ENCODE measurements at regions not wholly inside any gene's neighbourhood (a gene's known extent, or its start where the extent isn't known, plus 50 kb on each side); places are given as distances from the start of the nearest gene placed in this dataset.

DNA sequence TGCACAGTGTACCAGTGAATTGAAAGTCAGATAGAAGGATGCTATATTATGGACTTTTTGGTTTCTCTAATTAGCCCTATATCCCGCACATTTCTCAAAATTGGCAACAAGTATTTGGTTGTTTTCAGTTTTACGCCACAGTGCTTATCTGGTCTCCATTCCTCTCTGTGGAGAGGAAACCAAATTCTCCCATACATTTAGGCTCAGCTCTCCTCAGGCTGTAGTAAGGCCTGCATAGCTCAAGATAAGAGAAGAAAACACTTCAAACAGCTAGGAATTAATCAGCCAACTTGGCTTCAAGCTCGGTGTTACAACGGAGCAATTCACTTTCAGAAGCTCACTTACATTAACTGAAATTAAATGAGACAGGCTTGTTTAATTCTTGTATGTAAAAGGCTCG, 263.2 kb downstream of the PDHA2 start:
- Histone ChIP-seq H3K4me1 (ENCODE audit: insufficient read depth, low read length, poor library complexity, severe bottlenecking) (no peaks in the 10 kb centered on the region), H3K4me3 (ENCODE audit: low read depth, low read length, poor library complexity, severe bottlenecking) (no peak overlapping the region), H4K20me1 (ENCODE audit: insufficient read depth, low read length) (no peaks in the 10 kb centered on the region), H3K79me2 (ENCODE audit: insufficient read depth, low read depth, low read length) (no peaks in the 10 kb centered on the region), H3K4me2 (ENCODE audit: low read length) (no peak overlapping the region), H3K9me3 (ENCODE audit: low read length) (no peaks in the 10 kb centered on the region), H2AFZ (ENCODE audit: low read length) (no peak overlapping the region), H3K9me2 (ENCODE audit: insufficient read depth, low read length) (no peaks in the 10 kb centered on the region), H3K27ac (ENCODE audit: low read depth, low read length, poor library complexity, severe bottlenecking) (no peak overlapping the region), H3K36me3 (ENCODE audit: insufficient read depth, low read length) (no peaks in the 10 kb centered on the region)
- ChIA-PET CTCF (ENCODE audit: unreplicated experiment) (no interaction called here), POLR2A (no interaction called here)
- DNase-seq (ENCODE audit: low spot score): no peak
- intact Hi-C loops (cut with micrococcal nuclease; ENCODE audit: unreplicated experiment): no loop called here
- BruUV-seq (replicated peaks): no TSS peak
- TF ChIP-seq EZH2phosphoT487 (IDR thresholded peaks at IDR 0.05; ENCODE audit: borderline replicate concordance, low read depth, low read length): no peak
- TF ChIP-seq, protein P1, sequence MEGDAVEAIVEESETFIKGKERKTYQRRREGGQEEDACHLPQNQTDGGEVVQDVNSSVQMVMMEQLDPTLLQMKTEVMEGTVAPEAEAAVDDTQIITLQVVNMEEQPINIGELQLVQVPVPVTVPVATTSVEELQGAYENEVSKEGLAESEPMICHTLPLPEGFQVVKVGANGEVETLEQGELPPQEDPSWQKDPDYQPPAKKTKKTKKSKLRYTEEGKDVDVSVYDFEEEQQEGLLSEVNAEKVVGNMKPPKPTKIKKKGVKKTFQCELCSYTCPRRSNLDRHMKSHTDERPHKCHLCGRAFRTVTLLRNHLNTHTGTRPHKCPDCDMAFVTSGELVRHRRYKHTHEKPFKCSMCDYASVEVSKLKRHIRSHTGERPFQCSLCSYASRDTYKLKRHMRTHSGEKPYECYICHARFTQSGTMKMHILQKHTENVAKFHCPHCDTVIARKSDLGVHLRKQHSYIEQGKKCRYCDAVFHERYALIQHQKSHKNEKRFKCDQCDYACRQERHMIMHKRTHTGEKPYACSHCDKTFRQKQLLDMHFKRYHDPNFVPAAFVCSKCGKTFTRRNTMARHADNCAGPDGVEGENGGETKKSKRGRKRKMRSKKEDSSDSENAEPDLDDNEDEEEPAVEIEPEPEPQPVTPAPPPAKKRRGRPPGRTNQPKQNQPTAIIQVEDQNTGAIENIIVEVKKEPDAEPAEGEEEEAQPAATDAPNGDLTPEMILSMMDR (conservative IDR thresholded peaks at IDR 0.05; ENCODE audit: low read length): no peak

DNA sequence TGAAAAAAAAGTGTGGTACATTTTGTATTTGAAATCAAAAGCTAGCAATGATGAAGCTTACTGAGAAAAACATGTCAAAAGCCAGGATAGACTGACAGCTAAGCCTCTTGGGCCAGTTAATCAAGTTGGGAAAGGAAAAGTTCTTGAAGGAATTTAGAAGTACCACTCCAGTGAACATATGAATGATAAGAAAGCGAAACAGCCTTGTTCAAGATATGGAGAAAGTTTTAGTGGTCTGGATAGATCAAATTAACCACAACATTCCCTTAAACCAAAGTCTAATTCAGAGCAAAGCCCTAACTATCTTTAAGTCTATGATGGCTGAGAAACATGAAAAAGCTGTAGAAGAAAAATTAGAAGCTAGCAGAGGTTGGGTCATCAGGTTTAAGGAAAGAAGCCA, 268.3 kb downstream of the PDHA2 start:
- Histone ChIP-seq H2AFZ (ENCODE audit: low read length) (no peak overlapping the region), H3K9me3 (ENCODE audit: low read length) (no peaks in the 10 kb centered on the region), H3K27ac (ENCODE audit: low read depth, low read length, poor library complexity, severe bottlenecking) (no peak overlapping the region), H3K79me2 (ENCODE audit: insufficient read depth, low read depth, low read length) (no peaks in the 10 kb centered on the region), H3K4me2 (ENCODE audit: low read length) (no peak overlapping the region), H3K4me3 (ENCODE audit: low read depth, low read length, poor library complexity, severe bottlenecking) (no peak overlapping the region), H4K20me1 (ENCODE audit: insufficient read depth, low read length) (no peaks in the 10 kb centered on the region), H3K9me2 (ENCODE audit: insufficient read depth, low read length) (no peaks in the 10 kb centered on the region), H3K36me3 (ENCODE audit: insufficient read depth, low read length) (no peaks in the 10 kb centered on the region), H3K4me1 (ENCODE audit: insufficient read depth, low read length, poor library complexity, severe bottlenecking) (no peaks in the 10 kb centered on the region)
- DNase-seq (ENCODE audit: low spot score): no peak
- ChIA-PET POLR2A (interaction anchor here (1.2 kb wide), 1 partner anchor 10 kb away, joined by 3 read pairs; no protein-coding TSS in a partner anchor), CTCF (ENCODE audit: unreplicated experiment) (no interaction called here)
- BruUV-seq (replicated peaks): no TSS peak
- no peak for TF ChIP-seq EZH2phosphoT487 (IDR thresholded peaks at IDR 0.05; ENCODE audit: borderline replicate concordance, low read depth, low read length)
- TF ChIP-seq, protein P1 (conservative IDR thresholded peaks at IDR 0.05; ENCODE audit: low read length): no peak
- intact Hi-C loops (cut with micrococcal nuclease; ENCODE audit: unreplicated experiment): no loop called here

DNA sequence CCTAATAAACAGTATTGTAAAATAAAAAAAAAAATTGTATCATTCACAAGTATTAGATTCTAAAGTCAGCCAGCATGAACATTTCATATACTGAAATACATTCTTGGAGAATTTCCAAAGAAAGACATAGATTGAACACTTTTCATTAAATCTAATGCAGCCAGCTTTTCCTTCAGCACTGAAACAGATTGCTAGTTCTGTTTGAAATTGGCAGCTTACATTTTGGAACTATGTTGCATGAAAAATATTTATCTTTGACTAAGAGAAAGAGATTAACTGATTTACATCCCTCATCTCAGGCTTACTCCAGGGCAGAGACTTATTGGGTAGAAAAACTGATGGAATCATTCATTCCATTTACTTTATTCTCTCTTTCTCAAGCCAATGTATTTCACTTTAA, 272.7 kb downstream of the PDHA2 start:
- no peaks in the 10 kb centered on the region for H4K20me1 ChIP-seq (ENCODE audit: insufficient read depth, low read length)
- TF ChIP-seq EZH2phosphoT487 (IDR thresholded peaks at IDR 0.05; ENCODE audit: borderline replicate concordance, low read depth, low read length): no peak
- TF ChIP-seq, protein P1 (conservative IDR thresholded peaks at IDR 0.05; ENCODE audit: low read length): no peak
- no peak overlapping the region for H3K4me3 ChIP-seq (ENCODE audit: low read depth, low read length, poor library complexity, severe bottlenecking)
- BruUV-seq (replicated peaks): no TSS peak
- intact Hi-C loops (cut with micrococcal nuclease; ENCODE audit: unreplicated experiment): no loop called here
- H3K9me3 ChIP-seq (ENCODE audit: low read length): no peaks in the 10 kb centered on the region
- no peaks in the 10 kb centered on the region for H3K79me2 ChIP-seq (ENCODE audit: insufficient read depth, low read depth, low read length)
- H3K27ac ChIP-seq (ENCODE audit: low read depth, low read length, poor library complexity, severe bottlenecking): no peak overlapping the region
- H3K36me3 ChIP-seq (ENCODE audit: insufficient read depth, low read length): no peaks in the 10 kb centered on the region
- POLR2A ChIA-PET: no interaction called here
- no peaks in the 10 kb centered on the region for H3K4me1 ChIP-seq (ENCODE audit: insufficient read depth, low read length, poor library complexity, severe bottlenecking)
- H3K4me2 ChIP-seq (ENCODE audit: low read length): no peak overlapping the region
- H3K9me2 ChIP-seq (ENCODE audit: insufficient read depth, low read length): no peaks in the 10 kb centered on the region
- CTCF ChIA-PET (ENCODE audit: unreplicated experiment): no interaction called here
- no peak for DNase-seq (ENCODE audit: low spot score)
- no peak overlapping the region for H2AFZ ChIP-seq (ENCODE audit: low read length)

All from OCI-LY7 (cell line).